ENCODE measurements at regions not wholly inside any gene's neighbourhood (a gene's known extent, or its start where the extent isn't known, plus 50 kb on each side); places are given as distances from the start of the nearest gene placed in this dataset.

- no peak for TF ChIP-seq CTCF (IDR thresholded peaks at IDR 0.05; ENCODE audit: insufficient read depth, low read length)
- TF ChIP-seq REST (IDR thresholded peaks at IDR 0.05; ENCODE audit: insufficient replicate concordance, low read depth) = no peak
- no peak for TF ChIP-seq SPI1 (IDR thresholded peaks at IDR 0.05; ENCODE audit: borderline replicate concordance, low read depth)
Measured at GRCh38 chr2:200217320-200217719, 89.2 kb upstream of the SPATS2L start.

Data from HL-60 (cell line).